Breast epithelium (tissue), 4 donors: ENCODE measurements at regions not wholly inside any gene's neighbourhood (a gene's known extent, or its start where the extent isn't known, plus 50 kb on each side); places are given as distances from the start of the nearest gene placed in this dataset.

Source experiments
- DNase-seq, 2 donors: peaks; one replicate each; pipeline ENCODE4 v3.0.0-alpha.2; 2019; ENCODE audit warnings: low spot score in 2 of 2
- H3K27ac ChIP-seq, 2 donors: fragments of 200-600 bp; sonication (generic) in 1 of 2; one replicate each; pipeline ENCODE4 v1.5.1; 2016 to 2019; ENCODE audit warnings: mild to moderate bottlenecking in 1 of 2
- H3K27me3 ChIP-seq, 2 donors: fragments of 200-600 bp; sonication (generic) in 1 of 2; one replicate each; pipeline versions ENCODE4 v1.5.1 to v1.6.0; 2017 to 2019; ENCODE audit warnings: control low read depth in 1 of 2, mild to moderate bottlenecking in 1 of 2
- H3K36me3 ChIP-seq: fragments of 200-600 bp; one replicate; pipeline ENCODE4 v1.5.1; 2019
- H3K4me1 ChIP-seq, 2 donors: fragments of 200-600 bp; sonication (generic); one replicate each; pipeline ENCODE4 v1.5.1; 2016 to 2019; ENCODE audit warnings: control low read depth in 1 of 2
- H3K4me3 ChIP-seq, 3 donors: fragments of 200-600 bp; sonication (generic); 1 replicate in 2 of 3; 2 replicates in 1 of 3; pipeline ENCODE4 v1.5.1; 2016 to 2019; ENCODE audit warnings: mild to moderate bottlenecking in 3 of 3, moderate library complexity in 2 of 3
- H3K9me3 ChIP-seq, 2 donors: fragments of 200-600 bp; sonication (generic) in 1 of 2; one replicate each; pipeline ENCODE4 v1.5.1; 2016 to 2019; ENCODE audit warnings: control low read depth in 1 of 2
- CTCF ChIP-seq, 3 donors: fragments of 450-650 bp; IDR thresholded peaks; one replicate each; pipeline ENCODE4 v1.5.1; 2016 to 2017; ENCODE audit warnings: antibody characterized with exemption in 3 of 3, mild to moderate bottlenecking in 3 of 3, moderate library complexity in 3 of 3
- POLR2A ChIP-seq: fragments of 450-650 bp; IDR thresholded peaks from one replicate; pipeline ENCODE4 v1.6.1; 2016; ENCODE audit warnings: antibody characterized with exemption, mild to moderate bottlenecking, moderate library complexity
- POLR2AphosphoS5 ChIP-seq, 3 donors: sonication (generic); formaldehyde crosslinking; IDR thresholded peaks; one replicate each; pipeline ENCODE4 v1.6.1; 2017; ENCODE audit warnings: antibody characterized with exemption in 3 of 3
- intact Hi-C: fragments of 100-400 bp; cut with DNase I; formaldehyde crosslinking; loops from one replicate; pipeline ENCODE4 v1.15.1; 2023; ENCODE audit warnings: low total_unique reads

GRCh38 chr20:61118429-61119224 is 133.4 kb upstream of the CDH4 start:
- Histone ChIP-seq H3K27ac (no peak overlapping the region), H3K9me3 (no peaks in the 10 kb centered on the region), H3K4me1 (no peaks in the 10 kb centered on the region), H3K27me3 (no peaks in the 10 kb centered on the region), H3K4me3 (no peak overlapping the region), H3K36me3 (no peaks in the 10 kb centered on the region)
- no peak for DNase-seq
- intact Hi-C loops, result no loop called here
- TF ChIP-seq POLR2A, result no peak
- TF ChIP-seq CTCF (IDR thresholded peaks at IDR 0.05), result no peak
- TF ChIP-seq POLR2AphosphoS5 (IDR thresholded peaks at IDR 0.05), result no peak

- no peak overlapping the region for H3K27ac ChIP-seq
- no peak for DNase-seq
- intact Hi-C loops, result no loop called here
- no peaks in the 10 kb centered on the region for H3K27me3 ChIP-seq
- H3K9me3 ChIP-seq, result no peaks in the 10 kb centered on the region
- no peaks in the 10 kb centered on the region for H3K36me3 ChIP-seq
- H3K4me3 ChIP-seq, result no peak overlapping the region
- no peaks in the 10 kb centered on the region for H3K4me1 ChIP-seq
- TF ChIP-seq POLR2A (no peak), CTCF (IDR thresholded peaks at IDR 0.05) (no peak), POLR2AphosphoS5 (IDR thresholded peaks at IDR 0.05) (no peak)
Observed at GRCh38 chr20:61119273-61119672, 132.8 kb upstream of the CDH4 start.

GRCh38 chr20:61119794-61120410 is 132.2 kb upstream of the CDH4 start:
- Histone ChIP-seq H3K36me3 (no peaks in the 10 kb centered on the region), H3K9me3 (no peaks in the 10 kb centered on the region), H3K27ac (no peak overlapping the region), H3K4me3 (no peak overlapping the region), H3K4me1 (no peaks in the 10 kb centered on the region), H3K27me3 (no peaks in the 10 kb centered on the region)
- DNase-seq, result no peak
- TF ChIP-seq POLR2AphosphoS5 (IDR thresholded peaks at IDR 0.05), result no peak
- no peak for TF ChIP-seq CTCF (IDR thresholded peaks at IDR 0.05)
- no peak for TF ChIP-seq POLR2A
- intact Hi-C loops, result no loop called here

GRCh38 chr20:61120595-61121515 is 131.2 kb upstream of the CDH4 start:
- Histone ChIP-seq H3K36me3 (no peaks in the 10 kb centered on the region), H3K27me3 (no peaks in the 10 kb centered on the region), H3K4me1 (no peaks in the 10 kb centered on the region), H3K4me3 (no peak overlapping the region), H3K9me3 (no peaks in the 10 kb centered on the region), H3K27ac (no peak overlapping the region)
- intact Hi-C loops, result no loop called here
- DNase-seq, result peak in 1 of 2 donors; percentile 32
- no peak for TF ChIP-seq POLR2AphosphoS5 (IDR thresholded peaks at IDR 0.05)
- TF ChIP-seq CTCF (IDR thresholded peaks at IDR 0.05), result peak in 2 of 3 donors; percentile 27 to 34
